Neuronal stem cell (in vitro differentiated cells): ENCODE measurements at regions not wholly inside any gene's neighbourhood (a gene's known extent, or its start where the extent isn't known, plus 50 kb on each side); places are given as distances from the start of the nearest gene placed in this dataset.

Experiments used
- DNase-seq: peaks from one replicate; pipeline ENCODE4 v3.0.0-alpha.2; 2013; ENCODE audit warnings: low spot score
- H2AFZ ChIP-seq: one replicate; pipeline ENCODE4 v1.6.1; 2013; ENCODE audit warnings: mild to moderate bottlenecking, low read length, inconsistent platforms
- H2AK5ac ChIP-seq: 2 replicates; pipeline ENCODE4 v1.6.1; 2013; ENCODE audit warnings: low read depth, mild to moderate bottlenecking, inconsistent platforms, low read length, moderate library complexity, mixed read lengths
- H2BK120ac ChIP-seq: 2 replicates; pipeline ENCODE4 v1.6.1; 2013; ENCODE audit warnings: low read depth, mild to moderate bottlenecking, inconsistent platforms, low read length, moderate library complexity, mixed read lengths
- H2BK12ac ChIP-seq: one replicate; pipeline ENCODE4 v1.6.1; 2013; ENCODE audit warnings: low read length, inconsistent platforms
- H2BK15ac ChIP-seq: 2 replicates; pipeline ENCODE4 v1.6.1; 2013; ENCODE audit warnings: mild to moderate bottlenecking, low read length, inconsistent platforms, mixed read lengths
- H2BK5ac ChIP-seq: one replicate; pipeline ENCODE4 v1.6.1; 2013; ENCODE audit warnings: inconsistent platforms, mild to moderate bottlenecking, low read length, moderate library complexity
- H3K14ac ChIP-seq: one replicate; pipeline ENCODE4 v1.6.1; 2013; ENCODE audit warnings: low read length, inconsistent platforms
- H3K18ac ChIP-seq: 2 replicates; pipeline ENCODE4 v1.6.1; 2013; ENCODE audit warnings: low read length, inconsistent platforms
- H3K23ac ChIP-seq: 2 replicates; pipeline ENCODE4 v1.6.1; 2013; ENCODE audit warnings: low read depth, mild to moderate bottlenecking, mixed read lengths, low read length, inconsistent platforms; ENCODE audit not compliant: poor library complexity
- H3K27ac ChIP-seq: replicated peaks from 3 replicates; pipeline ENCODE4 v1.5.1; 2013; ENCODE audit warnings: low read length, inconsistent platforms
- H3K27me3 ChIP-seq, 3 experiments: 2 replicates each; pipeline ENCODE4 v1.6.1; 2013; ENCODE audit warnings: low read length in 3 of 3, mild to moderate bottlenecking in 2 of 3, inconsistent platforms in 1 of 3, low read depth in 1 of 3, mixed read lengths in 1 of 3, moderate library complexity in 1 of 3; ENCODE audit not compliant: control insufficient read depth in 3 of 3, insufficient read depth in 3 of 3
- H3K36me3 ChIP-seq, 2 donors: replicated peaks in 1 of 2; 2 replicates each; pipeline ENCODE4 v1.6.1; 2013; ENCODE audit warnings: low read length in 2 of 2; ENCODE audit not compliant: control insufficient read depth in 2 of 2, insufficient read depth in 2 of 2
- H3K4ac ChIP-seq: 2 replicates; pipeline ENCODE4 v1.6.1; 2013; ENCODE audit warnings: inconsistent platforms, mild to moderate bottlenecking, low read length, moderate library complexity
- H3K4me1 ChIP-seq, 2 donors: 1 replicate in 1 of 2; 2 replicates in 1 of 2; pipeline ENCODE4 v1.6.1; 2013; ENCODE audit warnings: low read length in 2 of 2, low read depth in 1 of 2; ENCODE audit not compliant: control insufficient read depth in 2 of 2, insufficient read depth in 1 of 2
- H3K4me2 ChIP-seq: one replicate; pipeline ENCODE4 v1.6.1; 2013; ENCODE audit warnings: mild to moderate bottlenecking, low read length, inconsistent platforms; ENCODE audit not compliant: insufficient read depth, poor library complexity, severe bottlenecking
- H3K4me3 ChIP-seq, 2 donors: 2 replicates each; pipeline ENCODE4 v1.5.1; 2013; ENCODE audit warnings: low read length in 2 of 2, mild to moderate bottlenecking in 2 of 2, inconsistent platforms in 1 of 2, moderate library complexity in 1 of 2
- H3K79me1 ChIP-seq: one replicate; pipeline ENCODE4 v1.6.1; 2013; ENCODE audit warnings: low read depth, mild to moderate bottlenecking, inconsistent platforms, low read length, moderate library complexity
- H3K9ac ChIP-seq: one replicate; pipeline ENCODE4 v1.6.1; 2013; ENCODE audit warnings: mild to moderate bottlenecking, low read depth, low read length, inconsistent platforms; ENCODE audit not compliant: poor library complexity
- H3K9me3 ChIP-seq, 2 donors: replicated peaks in 1 of 2; 2 replicates each; pipeline versions ENCODE3 to v1.6.1; 2013; ENCODE audit warnings: low read length in 2 of 2, mild to moderate bottlenecking in 2 of 2, inconsistent platforms in 1 of 2, low read depth in 1 of 2, mixed read lengths in 1 of 2, moderate library complexity in 1 of 2; ENCODE audit not compliant: control insufficient read depth in 2 of 2, insufficient read depth in 1 of 2
- H4K8ac ChIP-seq: one replicate; pipeline ENCODE4 v1.6.1; 2013; ENCODE audit warnings: low read depth, mild to moderate bottlenecking, inconsistent platforms, low read length, moderate library complexity
- H4K91ac ChIP-seq: one replicate; pipeline ENCODE4 v1.6.1; 2013; ENCODE audit warnings: low read length, low read depth, mild to moderate bottlenecking, inconsistent platforms; ENCODE audit not compliant: poor library complexity
- WGBS, 2 donors: extraction: QIAGEN DNeasy Blood & Tissue Kit; methylation state at CpG; one replicate each; pipeline ENCODE4 v1.1.7; 2013; ENCODE audit warnings: missing lambda C conversion rate in 2 of 2, mixed read lengths in 1 of 2; ENCODE audit not compliant: insufficient read length in 2 of 2, insufficient replicate concordance in 1 of 2; ENCODE audit errors: extremely low coverage in 2 of 2; 5-methylcytosine and 5-hydroxymethylcytosine counted together

GRCh38 chr3:144865948-144866347 lies 894.3 kb downstream of the DIPK2A start:
- no peak for DNase-seq
- H2AK5ac ChIP-seq: no peak overlapping the region

DNA sequence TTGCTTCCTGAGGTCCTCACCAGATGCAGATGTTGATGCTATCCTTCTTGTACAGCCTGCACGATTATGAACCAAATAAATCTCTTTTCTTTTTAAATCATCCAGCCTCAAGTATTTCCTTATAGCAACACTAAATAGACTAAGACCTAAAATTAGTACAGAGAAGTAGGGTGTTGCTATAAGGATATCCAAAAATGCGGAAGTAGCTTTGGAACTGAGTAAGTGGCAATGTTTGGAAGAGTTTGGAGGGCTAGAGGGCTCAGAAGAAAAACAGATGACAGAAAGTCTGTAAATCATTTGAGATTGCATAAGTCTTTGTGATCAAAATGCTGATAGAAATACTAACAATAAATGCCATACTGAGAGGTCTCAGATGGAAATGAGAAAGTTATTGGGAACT lies 894.9 kb downstream of the DIPK2A start:
- H3K4me1 ChIP-seq: no peaks in the 10 kb centered on the region
- H4K8ac ChIP-seq: no peak overlapping the region
- H3K4me3 ChIP-seq: no peak overlapping the region
- H3K27ac ChIP-seq: no peak overlapping the region
- no peaks in the 10 kb centered on the region for H3K9me3 ChIP-seq
- H2AFZ ChIP-seq: no peak overlapping the region
- H3K36me3 ChIP-seq: no peaks in the 10 kb centered on the region
- no peak overlapping the region for H2BK15ac ChIP-seq
- no peak overlapping the region for H2BK12ac ChIP-seq
- H3K18ac ChIP-seq: no peak overlapping the region
- no peak overlapping the region for H2AK5ac ChIP-seq
- H2BK5ac ChIP-seq: no peak overlapping the region
- no peak overlapping the region for H3K9ac ChIP-seq
- no peak for DNase-seq
- H4K91ac ChIP-seq: no peak overlapping the region
- no peak overlapping the region for H3K23ac ChIP-seq
- no peak overlapping the region for H3K14ac ChIP-seq
- no peaks in the 10 kb centered on the region for H3K79me1 ChIP-seq
- no peak overlapping the region for H3K4me2 ChIP-seq
- WGBS, 2 donors: no CpG with 5 or more reads among the region's 2 CpGs
- H2BK120ac ChIP-seq: no peak overlapping the region
- no peak overlapping the region for H3K4ac ChIP-seq
- no peaks in the 10 kb centered on the region for H3K27me3 ChIP-seq

More at GRCh38 chr3:144865948-144866347, 894.3 kb downstream of the DIPK2A start:
- H2BK12ac ChIP-seq: no peak overlapping the region
- H3K27me3 ChIP-seq: no peaks in the 10 kb centered on the region
- H3K4ac ChIP-seq: no peak overlapping the region
- no peak overlapping the region for H3K4me3 ChIP-seq
- no peaks in the 10 kb centered on the region for H3K9me3 ChIP-seq
- H3K18ac ChIP-seq: no peak overlapping the region
- H2BK5ac ChIP-seq: no peak overlapping the region
- no peaks in the 10 kb centered on the region for H3K36me3 ChIP-seq
- H3K4me2 ChIP-seq: no peak overlapping the region
- no peak overlapping the region for H3K27ac ChIP-seq
- no peak overlapping the region for H4K91ac ChIP-seq
- H3K79me1 ChIP-seq: no peaks in the 10 kb centered on the region
- H2BK120ac ChIP-seq: no peak overlapping the region
- no peaks in the 10 kb centered on the region for H3K4me1 ChIP-seq
- no peak overlapping the region for H2AFZ ChIP-seq
- no peak overlapping the region for H3K14ac ChIP-seq
- H4K8ac ChIP-seq: no peak overlapping the region
- H3K23ac ChIP-seq: no peak overlapping the region
- H3K9ac ChIP-seq: no peak overlapping the region
- no peak overlapping the region for H2BK15ac ChIP-seq

DNA sequence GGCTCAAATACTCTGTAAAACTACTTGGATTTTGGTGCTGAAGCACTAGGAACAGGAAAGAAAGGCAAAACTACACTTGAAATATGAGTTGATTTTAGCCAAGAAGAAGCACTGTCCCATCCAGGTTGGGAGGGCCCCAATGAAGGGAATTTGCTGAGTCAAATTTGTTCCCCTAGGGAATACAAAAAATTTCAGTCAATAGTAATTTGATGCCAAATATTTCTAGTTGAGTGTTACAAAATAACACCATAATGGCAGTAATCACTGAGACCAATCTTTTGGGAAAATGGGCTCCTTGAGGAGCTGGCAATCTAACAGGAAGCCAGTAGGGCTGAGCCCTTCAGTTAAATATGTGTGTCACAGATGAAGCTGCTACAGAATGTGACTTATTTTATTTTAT lies 896.9 kb downstream of the DIPK2A start:
- Histone ChIP-seq H2BK120ac (no peak overlapping the region), H3K9ac (no peak overlapping the region), H4K8ac (no peak overlapping the region), H3K23ac (no peak overlapping the region), H4K91ac (no peak overlapping the region), H2BK15ac (no peak overlapping the region), H2AK5ac (no peak overlapping the region), H3K36me3 (no peaks in the 10 kb centered on the region), H3K4ac (no peak overlapping the region), H3K4me2 (no peak overlapping the region), H2AFZ (no peak overlapping the region), H3K18ac (no peak overlapping the region), H3K79me1 (no peaks in the 10 kb centered on the region), H3K4me1 (no peaks in the 10 kb centered on the region), H2BK5ac (no peak overlapping the region), H2BK12ac (no peak overlapping the region), H3K14ac (no peak overlapping the region), H3K27ac (no peak overlapping the region), H3K4me3 (no peak overlapping the region), H3K27me3 (no peaks in the 10 kb centered on the region), H3K9me3 (no peaks in the 10 kb centered on the region)
- DNase-seq: no peak

DNA sequence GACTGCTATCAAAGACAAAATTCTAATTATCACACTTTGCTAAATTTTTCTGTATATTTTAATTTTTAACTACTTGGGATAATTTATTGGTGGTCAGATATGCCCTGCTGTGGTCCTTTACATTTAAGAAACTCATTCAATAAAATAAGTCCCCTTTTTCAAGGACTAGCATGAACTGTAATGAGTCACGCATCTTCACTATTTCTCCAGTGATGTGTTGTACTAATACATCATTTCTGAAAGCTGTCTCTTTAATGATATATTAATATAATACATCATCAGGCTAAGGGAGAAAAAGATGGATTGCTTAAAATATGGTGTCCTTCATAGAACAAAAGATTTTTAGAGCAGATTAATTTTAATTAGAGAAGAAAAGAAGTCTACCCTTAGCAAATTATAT lies 901.4 kb downstream of the DIPK2A start:
- WGBS, 2 donors: no CpG with 5 or more reads among the region's 1 CpG
- Histone ChIP-seq H3K18ac (no peak overlapping the region), H4K91ac (no peak overlapping the region), H3K4me1 (no peaks in the 10 kb centered on the region), H2BK12ac (no peak overlapping the region), H3K36me3 (no peaks in the 10 kb centered on the region), H3K27ac (no peak overlapping the region), H3K14ac (no peak overlapping the region), H2BK120ac (no peak overlapping the region), H2BK5ac (no peak overlapping the region), H3K27me3 (no peaks in the 10 kb centered on the region), H3K9ac (no peak overlapping the region), H2BK15ac (no peak overlapping the region), H3K9me3 (no peaks in the 10 kb centered on the region), H3K23ac (no peak overlapping the region), H2AK5ac (no peak overlapping the region), H3K4me2 (no peak overlapping the region), H2AFZ (no peak overlapping the region), H3K4me3 (no peak overlapping the region), H4K8ac (no peak overlapping the region), H3K79me1 (no peaks in the 10 kb centered on the region), H3K4ac (no peak overlapping the region)
- no peak for DNase-seq
